HTR-8/SVneo (cell line): ENCODE measurements at regions not wholly inside any gene's neighbourhood (a gene's known extent, or its start where the extent isn't known, plus 50 kb on each side); places are given as distances from the start of the nearest gene placed in this dataset.

Experiments used
- DNase-seq: peaks from one replicate; pipeline ENCODE4 v3.0.0; 2011; ENCODE audit warnings: low spot score, mixed read lengths; ENCODE audit not compliant: insufficient read length
- FAIRE-seq: peaks from 2 replicates; lab custom pipeline; 2011; peaks lifted over from hg19 to GRCh38; lab: Jason Lieb, UNC

GRCh38 chrX:39338583-39338982 lies 537.3 kb downstream of the MID1IP1 start:
- DNase-seq (no peak), FAIRE-seq (no peak)

GRCh38 chrX:39356119-39356807 lies 555.0 kb downstream of the MID1IP1 start:
- FAIRE-seq (no peak), DNase-seq (no peak)

- FAIRE-seq = no peak
- no peak for DNase-seq
These were observed 558.8 kb downstream of the MID1IP1 start for GRCh38 chrX:39360101-39360500.

DNA sequence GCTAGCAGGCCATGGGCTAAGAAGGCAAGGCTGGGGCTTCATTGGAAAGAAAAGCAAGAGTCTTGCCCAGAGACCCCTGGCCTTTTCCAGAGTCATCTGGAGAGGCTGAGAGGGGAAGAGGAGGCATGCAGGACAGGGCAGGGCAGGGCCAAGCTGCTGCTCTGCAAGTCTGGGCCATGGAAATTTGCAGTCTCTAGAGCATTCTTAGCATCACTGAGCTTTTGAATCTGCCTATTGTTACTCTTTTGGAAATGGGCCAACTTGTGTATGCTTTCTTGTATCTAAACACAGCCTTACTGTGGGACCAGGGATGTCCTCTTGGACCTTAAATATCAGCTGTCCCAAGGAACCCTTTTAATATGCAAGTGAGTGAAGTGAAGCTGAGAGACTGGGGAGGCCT lies 560.5 kb downstream of the MID1IP1 start:
- DNase-seq (no peak), FAIRE-seq (no peak)

DNA sequence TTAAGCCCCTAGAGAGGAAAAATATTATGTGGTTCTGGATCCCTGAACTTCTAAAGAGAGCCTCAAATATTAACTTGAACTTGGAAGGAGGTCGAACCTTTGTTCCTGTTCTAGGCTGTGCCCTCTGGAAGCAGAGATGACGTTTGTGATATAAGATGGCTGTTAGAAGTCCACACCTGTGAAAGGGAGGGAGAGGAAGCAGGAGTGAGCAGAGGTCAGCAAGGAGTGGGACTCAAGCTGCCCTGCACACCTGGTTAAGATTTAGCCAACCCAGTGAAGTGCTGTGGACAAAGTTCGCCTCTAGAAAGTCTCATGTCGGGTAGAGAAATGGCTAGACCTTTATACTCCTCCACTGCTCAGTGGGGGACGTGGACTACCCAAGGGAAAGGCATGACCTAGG lies 566.2 kb downstream of the MID1IP1 start:
- DNase-seq (no peak), FAIRE-seq (no peak)

GRCh38 chrX:39372115-39372514 lies 570.9 kb downstream of the MID1IP1 start:
- DNase-seq (no peak), FAIRE-seq (no peak)

DNA sequence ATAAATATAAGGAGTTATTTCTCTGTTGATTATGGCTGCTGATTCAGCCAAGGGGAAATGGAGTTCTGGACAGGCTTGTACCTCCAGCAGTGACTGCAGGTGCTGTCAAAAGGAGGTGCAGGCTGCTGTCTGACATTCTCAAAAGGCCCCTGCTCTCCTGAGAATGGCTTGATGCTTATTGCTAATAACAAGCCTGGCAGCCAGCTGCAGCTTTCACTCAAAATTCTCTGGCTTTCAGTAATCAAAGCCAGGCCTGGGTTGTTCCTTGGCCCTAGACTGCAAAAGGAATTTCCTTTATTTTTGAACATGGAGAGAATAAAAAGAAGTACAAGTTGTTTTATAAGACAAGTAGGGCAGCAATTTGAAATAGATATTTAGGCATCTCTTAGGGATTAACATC lies 575.9 kb downstream of the MID1IP1 start:
- DNase-seq (no peak), FAIRE-seq (no peak)

- FAIRE-seq = no peak
- DNase-seq = no peak
These were observed 576.5 kb downstream of the MID1IP1 start for GRCh38 chrX:39377773-39378172.

GRCh38 chrX:39381422-39381821 lies 580.2 kb downstream of the MID1IP1 start:
- FAIRE-seq = no peak
- DNase-seq = no peak

DNA sequence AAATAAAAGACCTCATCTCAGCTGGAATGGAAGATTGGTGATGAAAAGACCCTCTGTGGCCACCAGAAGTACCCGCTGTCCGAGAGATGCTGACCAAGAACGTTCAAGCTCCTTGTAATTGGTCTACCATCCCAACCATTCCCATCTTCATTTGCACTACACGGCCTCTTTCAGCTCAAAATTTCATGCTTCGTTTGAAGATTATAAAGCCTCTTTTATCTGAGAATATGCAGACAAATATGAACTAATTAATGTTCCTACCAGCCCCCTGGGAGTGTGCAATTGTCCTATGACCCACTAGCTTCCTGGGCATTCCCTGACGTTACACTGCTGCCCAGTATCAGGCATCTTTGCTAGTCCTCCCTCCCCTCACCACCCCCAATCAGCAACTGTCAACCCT lies 583.7 kb downstream of the MID1IP1 start:
- FAIRE-seq = no peak
- DNase-seq = no peak

GRCh38 chrX:39388730-39389129 lies 587.5 kb downstream of the MID1IP1 start:
- no peak for FAIRE-seq
- no peak for DNase-seq

- FAIRE-seq (no peak), DNase-seq (no peak)
These were observed 595.2 kb downstream of the MID1IP1 start for GRCh38 chrX:39396358-39396995.

GRCh38 chrX:39397561-39398199 lies 596.4 kb downstream of the MID1IP1 start:
- no peak for FAIRE-seq
- no peak for DNase-seq

DNA sequence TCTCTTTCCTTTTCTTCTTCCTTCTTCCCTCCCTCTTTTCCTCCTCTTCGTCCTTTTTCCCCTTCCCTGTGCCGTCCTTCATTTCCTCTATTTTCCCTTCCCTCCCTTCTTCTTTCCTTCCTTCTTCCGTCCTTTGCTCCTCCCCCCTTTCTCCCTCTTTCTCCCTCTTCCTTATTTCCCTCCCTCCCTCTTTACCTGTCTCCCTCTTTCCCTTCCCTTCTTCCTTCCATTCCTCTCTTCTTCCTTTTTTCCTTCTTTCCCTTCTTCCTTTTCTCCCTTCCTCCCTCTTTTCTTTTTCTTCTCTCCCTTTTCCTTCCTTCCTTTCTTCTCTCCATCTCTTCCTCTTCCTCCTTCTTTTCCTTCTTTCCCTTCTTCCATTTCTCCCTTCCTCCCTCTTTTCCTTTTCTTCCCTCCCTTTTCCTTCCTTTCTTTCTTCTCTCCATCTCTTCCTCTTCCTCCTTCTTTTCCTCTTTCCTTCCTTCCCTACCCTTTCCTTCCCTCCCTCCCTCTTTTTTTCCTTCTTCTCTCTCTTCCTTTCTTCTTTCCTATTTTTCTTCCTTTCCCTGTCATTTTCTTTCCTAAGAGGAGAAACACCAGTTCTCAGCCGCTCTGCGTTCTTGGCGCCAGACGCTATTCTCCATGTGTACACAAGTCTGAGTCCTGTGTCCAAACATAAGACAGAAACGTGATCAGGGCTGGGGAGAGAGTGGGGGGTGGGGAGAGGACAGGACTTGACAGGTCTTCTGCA lies 597.1 kb downstream of the MID1IP1 start:
- FAIRE-seq (no peak), DNase-seq (no peak)

DNA sequence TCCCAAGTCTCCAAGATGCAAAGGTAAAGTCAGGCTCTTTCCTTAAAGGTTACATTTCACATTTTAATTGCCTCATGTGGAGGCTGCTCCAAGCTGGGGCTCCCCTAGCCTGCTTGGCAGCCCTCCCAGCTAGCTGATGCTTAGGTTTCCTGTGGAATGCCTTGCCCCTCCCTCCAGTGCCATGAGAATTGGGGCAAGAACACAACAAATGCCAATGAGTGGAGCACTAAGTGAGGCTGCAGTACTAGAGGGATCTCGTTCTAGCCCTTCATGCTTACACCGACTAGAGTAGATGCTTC lies 597.7 kb downstream of the MID1IP1 start:
- FAIRE-seq = no peak
- no peak for DNase-seq

- FAIRE-seq = no peak
- DNase-seq = no peak
These were observed 598.1 kb downstream of the MID1IP1 start for GRCh38 chrX:39399387-39399786.

DNA sequence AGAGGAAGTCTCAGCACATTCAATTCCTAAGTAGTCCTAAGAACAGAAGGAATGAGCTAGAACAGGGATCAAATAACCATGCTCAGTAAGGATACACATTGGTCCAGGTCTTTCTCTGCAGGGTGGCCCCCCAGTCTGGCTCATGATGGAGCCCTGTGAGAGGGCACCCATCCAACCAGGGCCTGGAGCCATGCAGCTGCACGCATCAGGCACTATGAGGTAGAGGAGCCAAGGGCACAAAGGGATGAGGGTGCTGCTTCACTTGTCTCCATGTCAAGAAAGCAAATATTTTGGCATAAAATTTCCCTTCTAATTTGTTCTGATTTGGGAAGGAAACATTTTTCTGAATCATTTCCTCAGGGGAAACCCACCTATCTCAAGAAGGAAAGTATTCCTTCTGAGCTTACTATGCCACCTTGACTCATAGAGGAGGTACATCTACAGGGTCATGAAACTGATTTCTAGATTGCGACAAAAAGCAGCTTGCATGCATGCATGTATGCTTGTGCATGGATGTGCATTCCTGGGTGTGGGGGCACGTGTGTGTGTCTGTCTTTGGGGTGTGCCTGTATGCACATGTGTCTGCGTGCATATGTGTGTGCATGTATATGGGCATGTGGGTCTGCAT lies 600.3 kb downstream of the MID1IP1 start:
- FAIRE-seq = no peak
- no peak for DNase-seq

DNA sequence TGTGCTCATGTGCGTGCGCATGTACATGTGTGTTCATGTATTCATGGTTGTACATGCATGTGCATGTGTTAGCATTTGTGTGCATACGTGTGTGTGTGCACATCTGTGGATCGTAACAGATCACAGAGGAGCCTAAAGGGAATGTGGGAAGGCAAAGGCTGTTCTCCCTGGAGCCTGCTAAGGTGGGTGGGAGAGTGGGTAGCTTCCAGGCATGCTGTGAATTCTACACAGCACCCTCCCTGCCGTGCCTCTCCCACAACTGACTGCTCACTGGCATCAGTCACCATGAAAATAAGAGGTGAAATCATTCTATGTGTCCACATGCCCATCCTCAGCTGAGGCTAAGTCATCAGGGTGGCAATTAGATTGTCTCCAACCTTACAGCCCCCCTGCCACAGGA lies 600.9 kb downstream of the MID1IP1 start:
- no peak for FAIRE-seq
- no peak for DNase-seq

GRCh38 chrX:39406799-39407198 lies 605.5 kb downstream of the MID1IP1 start:
- DNase-seq = no peak
- FAIRE-seq = no peak

GRCh38 chrX:39409246-39409917 lies 608.1 kb downstream of the MID1IP1 start:
- FAIRE-seq (no peak), DNase-seq (no peak)
